H1 (cell line): ENCODE measurements at regions not wholly inside any gene's neighbourhood (a gene's known extent, or its start where the extent isn't known, plus 50 kb on each side); places are given as distances from the start of the nearest gene placed in this dataset.

ENCODE experiments used
- CTCF ChIA-PET: fragments of 300-600 bp; sonication (Branson Sonifier 250); formaldehyde crosslinking; loops from one replicate; lab custom pipeline; 2021; ENCODE audit not compliant: partially characterized antibody; lab: Charles Lee
- POLR2A ChIA-PET: fragments of 300-600 bp; sonication (Branson Sonifier 250); formaldehyde crosslinking; loops from one replicate; lab custom pipeline; 2021; ENCODE audit warnings: inconsistent platforms; ENCODE audit not compliant: partially characterized antibody; lab: Charles Lee
- DNase-seq, 2 experiments: peaks; one replicate each; pipeline versions ENCODE4 v3.0.0 to v3.0.0-alpha.2; 2010 to 2022; ENCODE audit warnings: low spot score in 2 of 2, low read depth in 1 of 2, mixed read lengths in 1 of 2
- FAIRE-seq: peaks from 2 replicates; lab custom pipeline; 2011; peaks lifted over from hg19 to GRCh38; lab: Jason Lieb, UNC
- H2AFZ ChIP-seq: 2 replicates; pipeline ENCODE4 v1.8.1; 2012; ENCODE audit warnings: low read length, inconsistent platforms
- H2AK5ac ChIP-seq: 2 replicates; pipeline ENCODE4 v1.6.1; 2013; ENCODE audit warnings: low read depth, low read length
- H2BK120ac ChIP-seq: replicated peaks from 2 replicates; pipeline ENCODE3; 2013; ENCODE audit warnings: low read depth, low read length, inconsistent platforms
- H2BK12ac ChIP-seq: 2 replicates; pipeline ENCODE4 v1.6.1; 2013; ENCODE audit warnings: low read depth, low read length
- H2BK15ac ChIP-seq: 2 replicates; pipeline ENCODE4 v1.6.1; 2013; ENCODE audit warnings: low read length
- H2BK20ac ChIP-seq: 2 replicates; pipeline ENCODE4 v1.6.1; 2013; ENCODE audit warnings: low read length
- H2BK5ac ChIP-seq: 2 replicates; pipeline ENCODE4 v1.6.1; 2013; ENCODE audit warnings: low read depth, low read length
- H3K14ac ChIP-seq: 2 replicates; pipeline ENCODE4 v1.6.1; 2013; ENCODE audit warnings: inconsistent platforms; ENCODE audit not compliant: insufficient read length
- H3K18ac ChIP-seq: 2 replicates; pipeline ENCODE4 v1.6.1; 2013; ENCODE audit warnings: low read length; ENCODE audit errors: extremely low read depth
- H3K23ac ChIP-seq: 2 replicates; pipeline ENCODE4 v1.6.1; 2013; ENCODE audit warnings: inconsistent platforms; ENCODE audit not compliant: insufficient read length
- H3K23me2 ChIP-seq: 2 replicates; pipeline ENCODE4 v1.6.1; 2013; ENCODE audit warnings: low read depth, low read length
- H3K27ac ChIP-seq: 2 replicates; pipeline ENCODE4 v1.6.1; 2011; ENCODE audit warnings: low read depth, low read length, inconsistent platforms
- H3K27me3 ChIP-seq, 4 experiments: replicated peaks in 1 of 4; 1 replicate in 1 of 4; 2 replicates in 3 of 4; pipeline versions ENCODE4 v1.6.1 to v1.8.1; 2011 to 2013; ENCODE audit warnings: low read length in 3 of 4, mild to moderate bottlenecking in 3 of 4, inconsistent platforms in 2 of 4, mixed read lengths in 2 of 4, moderate library complexity in 1 of 4; ENCODE audit not compliant: control insufficient read depth in 3 of 4, insufficient read depth in 3 of 4; ENCODE audit errors: extremely low read depth in 1 of 4
- H3K36me3 ChIP-seq, 4 experiments: 2 replicates each; pipeline versions ENCODE4 v1.6.1 to v1.8.1; 2011 to 2013; ENCODE audit warnings: mild to moderate bottlenecking in 4 of 4, low read length in 3 of 4, moderate library complexity in 2 of 4, control low read depth in 1 of 4, inconsistent platforms in 1 of 4; ENCODE audit not compliant: insufficient read depth in 4 of 4, control insufficient read depth in 2 of 4
- H3K4ac ChIP-seq: replicated peaks from 2 replicates; pipeline ENCODE3; 2013; ENCODE audit warnings: low read length, low read depth, mixed read lengths, inconsistent platforms; ENCODE audit not compliant: insufficient read length
- H3K4me1 ChIP-seq, 4 experiments: replicated peaks in 1 of 4; 1 replicate in 1 of 4; 2 replicates in 3 of 4; pipeline versions ENCODE4 v1.6.1 to v1.8.1; 2011 to 2013; ENCODE audit warnings: low read length in 3 of 4, inconsistent platforms in 2 of 4, mixed read lengths in 1 of 4; ENCODE audit not compliant: insufficient read depth in 4 of 4, control insufficient read depth in 3 of 4
- H3K4me2 ChIP-seq, 2 experiments: 2 replicates each; pipeline versions ENCODE4 v1.6.1 to v1.8.1; 2011 to 2013; ENCODE audit warnings: low read depth in 2 of 2, low read length in 2 of 2, control low read depth in 1 of 2, inconsistent platforms in 1 of 2, mild to moderate bottlenecking in 1 of 2; ENCODE audit not compliant: insufficient read depth in 1 of 2
- H3K4me3 ChIP-seq, 4 experiments: fragments of 200-600, 300-600 bp in 1 of 4; sonication (generic), shearing (Covaris generic), sonication (Bioruptor Twin) in 1 of 4; 2 replicates each; pipeline versions ENCODE4 v1.5.1 to v1.8.1; 2011 to 2016; ENCODE audit warnings: low read length in 4 of 4, low read depth in 3 of 4, control low read depth in 2 of 4, inconsistent platforms in 2 of 4, mild to moderate bottlenecking in 2 of 4, mixed read lengths in 1 of 4, moderate library complexity in 1 of 4; ENCODE audit not compliant: insufficient read depth in 2 of 4; ENCODE audit errors: extremely low read depth in 1 of 4
- H3K56ac ChIP-seq: replicated peaks from 2 replicates; pipeline ENCODE3; 2013; ENCODE audit warnings: low read depth, mild to moderate bottlenecking, mixed read lengths, low read length, inconsistent platforms; ENCODE audit not compliant: insufficient read length
- H3K79me1 ChIP-seq: 2 replicates; pipeline ENCODE4 v1.6.1; 2013; ENCODE audit warnings: low read depth, low read length, control low read depth
- H3K79me2 ChIP-seq, 2 experiments: 2 replicates each; pipeline versions ENCODE4 v1.6.1 to v1.8.1; 2012 to 2013; ENCODE audit warnings: low read length in 2 of 2, mild to moderate bottlenecking in 2 of 2, inconsistent platforms in 1 of 2; ENCODE audit not compliant: insufficient read depth in 2 of 2, control insufficient read depth in 1 of 2
- H3K9ac ChIP-seq, 4 experiments: replicated peaks in 1 of 4; 1 replicate in 1 of 4; 2 replicates in 3 of 4; pipeline versions ENCODE4 v1.6.1 to v1.8.1; 2011 to 2013; ENCODE audit warnings: low read depth in 3 of 4, low read length in 3 of 4, control low read depth in 2 of 4, mild to moderate bottlenecking in 2 of 4, moderate library complexity in 2 of 4, inconsistent platforms in 1 of 4; ENCODE audit errors: extremely low read depth in 1 of 4
- H3K9me3 ChIP-seq, 2 experiments: 2 replicates each; pipeline versions ENCODE4 v1.6.1 to v1.8.1; 2012 to 2013; ENCODE audit warnings: mild to moderate bottlenecking in 2 of 2, moderate library complexity in 2 of 2, control low read depth in 1 of 2, inconsistent platforms in 1 of 2, low read depth in 1 of 2, low read length in 1 of 2, mixed read lengths in 1 of 2; ENCODE audit not compliant: insufficient read depth in 2 of 2
- H4K20me1 ChIP-seq, 2 experiments: replicated peaks in 1 of 2; 2 replicates each; pipeline versions ENCODE3 to v1.8.1; 2011 to 2013; ENCODE audit warnings: inconsistent platforms in 2 of 2, low read length in 2 of 2, mild to moderate bottlenecking in 1 of 2; ENCODE audit not compliant: insufficient read depth in 2 of 2, control insufficient read depth in 1 of 2
- H4K5ac ChIP-seq: 2 replicates; pipeline ENCODE4 v1.6.1; 2013; ENCODE audit warnings: low read length, low read depth, mixed read lengths, inconsistent platforms; ENCODE audit not compliant: insufficient read length
- H4K8ac ChIP-seq: 2 replicates; pipeline ENCODE4 v1.8.0; 2013; ENCODE audit warnings: mild to moderate bottlenecking, moderate library complexity, low read length, inconsistent platforms; ENCODE audit not compliant: insufficient read depth; ENCODE audit errors: extremely low read depth
- H4K91ac ChIP-seq: replicated peaks from 2 replicates; pipeline ENCODE3; 2013; ENCODE audit warnings: low read length, mixed read lengths, inconsistent platforms; ENCODE audit not compliant: insufficient read length
- CHD2 ChIP-seq: IDR thresholded peaks from 2 replicates; pipeline ENCODE4 v1.6.1; 2012; ENCODE audit warnings: low read length, improper control_type of control experiment
- RXRA ChIP-seq: IDR thresholded peaks from 2 replicates; pipeline ENCODE4 v1.6.1; 2011; ENCODE audit warnings: low read depth, mild to moderate bottlenecking, low read length, moderate library complexity; ENCODE audit not compliant: insufficient read depth
- WGBS, 2 experiments: shearing (Covaris generic) in 1 of 2; methylation state at CpG; one replicate each; pipeline versions ENCODE4 v1.1.6 to v1.1.7; 2013 to 2015; ENCODE audit warnings: low lambda C conversion rate in 2 of 2, mixed read lengths in 2 of 2, inconsistent platforms in 1 of 2, low coverage in 1 of 2, missing lambda C conversion rate in 1 of 2; ENCODE audit not compliant: insufficient replicate concordance in 2 of 2, insufficient coverage in 1 of 2, insufficient read length in 1 of 2; ENCODE audit errors: extremely low coverage in 1 of 2, missing lambda C conversion rate in 1 of 2; 5-methylcytosine and 5-hydroxymethylcytosine counted together

GRCh38 chr14:104265918-104266630 lies 127.7 kb downstream of the KIF26A start:
- no peak for DNase-seq
- Histone ChIP-seq H2AK5ac (no peak overlapping the region), H4K8ac (no peak overlapping the region), H2AFZ (no peak overlapping the region; the same call in 1 of the 2 replicates), H3K79me2 (no peaks in the 10 kb centered on the region), H3K9ac (no peak overlapping the region), H3K79me1 (no peaks in the 10 kb centered on the region), H2BK120ac (no peak overlapping the region), H3K18ac (no peak overlapping the region), H3K14ac (no peak overlapping the region), H4K20me1 (peaks cover 0 to 2% of the 10 kb centered on the region in 2 experiments), H2BK5ac (no peak overlapping the region), H3K23me2 (no peaks in the 10 kb centered on the region), H2BK12ac (peak overlapping the region; percentile 62; the same call in 1 of the 2 replicates), H4K91ac (no peak overlapping the region), H3K4me2 (no peak overlapping the region), H3K4ac (no peak overlapping the region), H3K36me3 (no peaks in the 10 kb centered on the region), H3K9me3 (0 out of 4 replicates have a peak, but pooled peaks cover 0 to 3% of the 10 kb centered on the region in 2 experiments), H3K27me3 (no peaks in the 10 kb centered on the region), H3K4me3 (no peak overlapping the region), H2BK20ac (no peak overlapping the region), H3K4me1 (peaks cover 0 to 4% (median 1%) of the 10 kb centered on the region in 4 experiments; a peak in 2 of 7 replicates), H3K56ac (no peak overlapping the region), H4K5ac (no peak overlapping the region), H3K23ac (no peak overlapping the region), H2BK15ac (no peak overlapping the region), H3K27ac (no peak overlapping the region)
- no peak for FAIRE-seq
- WGBS, 2 experiments: 90% methylated on average over 21 of the region's 21 CpGs; no CpG with 5 or more reads in 1 of the 2 experiments
- ChIA-PET POLR2A (no interaction called here), CTCF (no interaction called here)
- TF ChIP-seq CHD2 (no peak), RXRA (no peak)
